ENCODE measurements at regions not wholly inside any gene's neighbourhood (a gene's known extent, or its start where the extent isn't known, plus 50 kb on each side); places are given as distances from the start of the nearest gene placed in this dataset.

- no peak for TF ChIP-seq E2F6 (IDR thresholded peaks at IDR 0.05)
- no peak for TF ChIP-seq POU5F1 (IDR thresholded peaks at IDR 0.05; ENCODE audit: low read depth, low read length)
- TF ChIP-seq TCF12 (IDR thresholded peaks at IDR 0.05; ENCODE audit: low read depth, low read length) = no peak
- no peak for TF ChIP-seq SP4 (IDR thresholded peaks at IDR 0.05; ENCODE audit: low read length)
- no peak for TF ChIP-seq NANOG (IDR thresholded peaks at IDR 0.05; ENCODE audit: insufficient read depth, low read depth, low read length, poor library complexity, severe bottlenecking)
- no peak for TF ChIP-seq SIX5 (IDR thresholded peaks at IDR 0.05; ENCODE audit: low read depth, low read length)
These were observed 82.4 kb upstream of the NTRK2 start (continued) for GRCh38 chr9:84587153-84587552.

All from H1 (cell line).